ENCODE measurements at regions not wholly inside any gene's neighbourhood (a gene's known extent, or its start where the extent isn't known, plus 50 kb on each side); places are given as distances from the start of the nearest gene placed in this dataset.

DNA sequence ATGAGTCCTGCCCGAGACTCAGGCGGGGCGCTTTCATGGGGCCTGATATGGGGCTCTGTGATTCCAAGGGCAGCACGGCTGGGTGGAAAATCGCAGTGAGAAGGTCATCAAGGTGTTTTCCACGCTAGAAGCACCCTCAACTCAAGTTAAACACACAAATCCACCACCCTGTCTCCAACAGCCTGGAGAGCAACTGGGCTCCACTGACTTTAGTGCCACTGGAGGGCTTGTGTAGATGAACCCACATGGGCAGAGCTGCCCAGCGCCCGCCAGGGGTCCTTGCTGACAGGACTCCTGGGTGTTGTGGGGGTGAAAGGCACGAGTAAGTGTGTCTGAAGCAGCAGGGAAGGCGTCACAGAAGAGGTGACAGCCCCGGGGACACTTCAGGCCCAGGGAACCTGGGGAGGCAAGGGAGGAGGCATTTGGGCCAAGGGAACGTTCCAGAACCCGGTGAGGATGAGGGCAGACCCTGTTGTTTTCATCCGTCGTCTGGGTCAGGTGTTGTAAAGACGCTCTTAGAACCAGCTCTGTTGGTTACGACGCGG, 51.8 kb upstream of the CTDP1 start:
- in situ Hi-C loops (cut with MboI; ENCODE audit: low sequenced_read_pairs, unreplicated experiment) = no loop called here
- TF ChIP-seq, protein P1, sequence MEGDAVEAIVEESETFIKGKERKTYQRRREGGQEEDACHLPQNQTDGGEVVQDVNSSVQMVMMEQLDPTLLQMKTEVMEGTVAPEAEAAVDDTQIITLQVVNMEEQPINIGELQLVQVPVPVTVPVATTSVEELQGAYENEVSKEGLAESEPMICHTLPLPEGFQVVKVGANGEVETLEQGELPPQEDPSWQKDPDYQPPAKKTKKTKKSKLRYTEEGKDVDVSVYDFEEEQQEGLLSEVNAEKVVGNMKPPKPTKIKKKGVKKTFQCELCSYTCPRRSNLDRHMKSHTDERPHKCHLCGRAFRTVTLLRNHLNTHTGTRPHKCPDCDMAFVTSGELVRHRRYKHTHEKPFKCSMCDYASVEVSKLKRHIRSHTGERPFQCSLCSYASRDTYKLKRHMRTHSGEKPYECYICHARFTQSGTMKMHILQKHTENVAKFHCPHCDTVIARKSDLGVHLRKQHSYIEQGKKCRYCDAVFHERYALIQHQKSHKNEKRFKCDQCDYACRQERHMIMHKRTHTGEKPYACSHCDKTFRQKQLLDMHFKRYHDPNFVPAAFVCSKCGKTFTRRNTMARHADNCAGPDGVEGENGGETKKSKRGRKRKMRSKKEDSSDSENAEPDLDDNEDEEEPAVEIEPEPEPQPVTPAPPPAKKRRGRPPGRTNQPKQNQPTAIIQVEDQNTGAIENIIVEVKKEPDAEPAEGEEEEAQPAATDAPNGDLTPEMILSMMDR (IDR thresholded peaks at IDR 0.05; ENCODE audit: borderline replicate concordance, control extremely low read depth, extremely low read depth, insufficient read depth, missing control alignments) = no peak
- DNase-seq (ENCODE audit: low spot score) = no peak

DNA sequence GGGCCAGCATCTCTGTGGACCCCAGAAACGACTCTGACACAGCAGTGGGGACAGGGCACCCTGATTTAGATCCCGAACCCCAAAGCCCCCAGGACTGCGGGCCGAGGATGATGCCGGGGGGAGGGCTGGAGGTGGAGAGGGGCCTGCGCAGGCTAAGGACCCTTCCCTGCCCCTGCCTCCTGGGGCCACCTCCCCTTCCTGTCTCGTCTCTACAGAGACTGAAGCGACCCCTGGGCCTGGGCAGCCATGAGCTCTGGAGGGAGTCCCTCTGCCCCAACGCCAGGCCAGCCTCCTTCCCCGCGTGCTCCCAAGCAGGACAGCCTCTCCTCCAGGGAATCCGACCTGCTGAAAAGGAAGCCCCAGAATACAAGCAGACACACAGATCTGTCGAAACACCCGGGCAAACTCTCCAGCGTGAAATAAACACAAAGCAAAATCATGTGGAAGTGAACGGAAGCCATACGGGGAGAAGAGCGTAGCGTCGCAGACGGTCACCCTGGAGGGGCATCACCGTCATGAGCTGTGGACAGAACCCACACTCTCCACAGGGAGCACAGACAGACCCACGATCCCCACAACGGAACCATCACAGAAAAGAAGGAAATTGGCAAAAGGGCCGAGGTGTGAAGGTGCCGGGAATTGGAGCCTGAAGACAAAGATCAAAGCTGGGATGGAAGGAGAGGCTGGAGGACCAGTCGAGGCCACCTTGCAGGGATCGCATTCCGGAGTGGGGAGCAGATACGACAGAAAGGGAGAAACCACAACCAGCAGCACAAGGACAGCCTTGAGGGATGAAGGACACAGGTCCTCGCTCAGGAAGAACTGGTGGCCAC, 51.0 kb upstream of the CTDP1 start:
- TF ChIP-seq, protein P1 (IDR thresholded peaks at IDR 0.05; ENCODE audit: borderline replicate concordance, control extremely low read depth, extremely low read depth, insufficient read depth, missing control alignments) = no peak
- in situ Hi-C loops (cut with MboI; ENCODE audit: low sequenced_read_pairs, unreplicated experiment) = no loop called here
- no peak for DNase-seq (ENCODE audit: low spot score)

DNA sequence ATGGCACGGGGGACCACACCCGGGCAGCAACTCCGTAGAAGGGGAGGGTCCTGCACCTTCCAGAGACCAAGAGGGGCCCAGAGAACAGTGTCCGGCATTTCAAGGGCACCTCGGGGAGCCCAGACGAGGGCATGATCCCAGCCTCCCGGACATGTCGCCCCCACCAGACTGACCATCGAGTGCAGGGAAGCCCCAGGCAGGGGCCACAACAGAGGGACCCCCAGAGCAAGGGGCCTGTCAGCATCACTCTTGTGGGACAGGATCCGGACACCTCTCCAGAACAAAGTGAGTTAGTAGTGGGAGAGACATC, 50.4 kb upstream of the CTDP1 start:
- TF ChIP-seq, protein P1 (IDR thresholded peaks at IDR 0.05; ENCODE audit: borderline replicate concordance, control extremely low read depth, extremely low read depth, insufficient read depth, missing control alignments) = no peak
- in situ Hi-C loops (cut with MboI; ENCODE audit: low sequenced_read_pairs, unreplicated experiment) = no loop called here
- DNase-seq (ENCODE audit: low spot score) = no peak

DNA sequence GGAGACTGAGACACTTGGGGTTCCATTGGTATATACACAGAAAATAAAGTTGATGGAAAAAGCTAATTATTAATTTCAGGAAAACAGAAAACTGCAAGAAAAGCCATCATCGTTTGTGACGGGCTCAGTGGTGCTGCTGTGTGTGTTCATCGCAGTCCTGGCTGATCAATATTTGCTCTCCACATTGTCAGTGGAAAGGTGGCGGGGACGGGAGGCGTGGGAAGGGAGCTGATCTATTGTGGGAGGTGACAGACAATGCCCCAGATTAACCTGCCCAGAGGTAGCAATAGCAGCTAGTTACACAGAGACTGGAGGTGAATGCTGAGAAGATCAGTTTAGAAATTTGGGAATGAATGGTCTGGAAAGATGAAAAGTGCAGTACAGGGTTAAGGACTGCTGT, 50.0 kb upstream of the CTDP1 start:
- DNase-seq (ENCODE audit: low spot score) = no peak
- TF ChIP-seq, protein P1 (IDR thresholded peaks at IDR 0.05; ENCODE audit: borderline replicate concordance, control extremely low read depth, extremely low read depth, insufficient read depth, missing control alignments) = no peak
- in situ Hi-C loops (cut with MboI; ENCODE audit: low sequenced_read_pairs, unreplicated experiment) = no loop called here
